Duodenal mucosa (tissue), 2 donors: ENCODE measurements at regions not wholly inside any gene's neighbourhood (a gene's known extent, or its start where the extent isn't known, plus 50 kb on each side); places are given as distances from the start of the nearest gene placed in this dataset.

Source experiments
- H3K27ac ChIP-seq: one replicate; pipeline ENCODE4 v1.7.0; 2013; ENCODE audit warnings: low read depth, low read length
- H3K27me3 ChIP-seq, 2 donors: one replicate each; pipeline ENCODE4 v1.7.0; 2013; ENCODE audit warnings: low read length in 2 of 2, control low read depth in 1 of 2; ENCODE audit not compliant: insufficient read depth in 2 of 2, control insufficient read depth in 1 of 2
- H3K36me3 ChIP-seq, 2 donors: one replicate each; pipeline ENCODE4 v1.7.0; 2013; ENCODE audit warnings: low read length in 2 of 2, control low read depth in 1 of 2; ENCODE audit not compliant: insufficient read depth in 2 of 2, control insufficient read depth in 1 of 2
- H3K4me1 ChIP-seq, 2 donors: one replicate each; pipeline ENCODE4 v1.7.0; 2013; ENCODE audit warnings: low read length in 2 of 2, control low read depth in 1 of 2; ENCODE audit not compliant: insufficient read depth in 2 of 2, control insufficient read depth in 1 of 2
- H3K4me3 ChIP-seq, 2 donors: one replicate each; pipeline ENCODE4 v1.7.0; 2013; ENCODE audit warnings: low read length in 2 of 2, low read depth in 1 of 2
- H3K9ac ChIP-seq, 2 donors: one replicate each; pipeline ENCODE4 v1.7.0; 2013; ENCODE audit warnings: low read length in 2 of 2, low read depth in 1 of 2
- H3K9me3 ChIP-seq, 2 donors: one replicate each; pipeline ENCODE4 v1.7.0; 2013; ENCODE audit warnings: low read length in 2 of 2, control low read depth in 1 of 2; ENCODE audit not compliant: control insufficient read depth in 1 of 2

- Histone ChIP-seq H3K27ac (no peak overlapping the region), H3K9ac (no peak overlapping the region), H3K36me3 (no peaks in the 10 kb centered on the region), H3K27me3 (no peaks in the 10 kb centered on the region), H3K4me1 (no peaks in the 10 kb centered on the region), H3K4me3 (no peak overlapping the region), H3K9me3 (no peaks in the 10 kb centered on the region)
These were observed 898.7 kb downstream of the BCL11A start for GRCh38 chr2:59654710-59655109.

- H3K4me1 ChIP-seq = no peaks in the 10 kb centered on the region
- no peaks in the 10 kb centered on the region for H3K9me3 ChIP-seq
- H3K36me3 ChIP-seq = no peaks in the 10 kb centered on the region
- no peak overlapping the region for H3K9ac ChIP-seq
- H3K27me3 ChIP-seq = no peaks in the 10 kb centered on the region
- H3K4me3 ChIP-seq = no peak overlapping the region
- H3K27ac ChIP-seq = no peak overlapping the region
These were observed 900.3 kb downstream of the BCL11A start for GRCh38 chr2:59653164-59653563.

- Histone ChIP-seq H3K4me3 (no peak overlapping the region), H3K27ac (no peak overlapping the region), H3K4me1 (no peaks in the 10 kb centered on the region), H3K9ac (no peak overlapping the region), H3K36me3 (no peaks in the 10 kb centered on the region), H3K9me3 (no peaks in the 10 kb centered on the region), H3K27me3 (no peaks in the 10 kb centered on the region)
These were observed 922.7 kb downstream of the BCL11A start for GRCh38 chr2:59630789-59631188.

- Histone ChIP-seq H3K27ac (no peak overlapping the region), H3K36me3 (no peaks in the 10 kb centered on the region), H3K4me1 (no peaks in the 10 kb centered on the region)
These were observed 925.9 kb downstream of the BCL11A start for GRCh38 chr2:59627599-59627998.

GRCh38 chr2:59622599-59623308 lies 930.7 kb downstream of the BCL11A start:
- Histone ChIP-seq H3K9me3 (peaks cover 0 to under 1% of the 10 kb centered on the region in 2 donors), H3K9ac (no peak overlapping the region), H3K27ac (no peak overlapping the region), H3K4me3 (no peak overlapping the region), H3K27me3 (no peaks in the 10 kb centered on the region), H3K4me1 (no peaks in the 10 kb centered on the region), H3K36me3 (no peaks in the 10 kb centered on the region)

More at GRCh38 chr2:59627599-59627998, 925.9 kb downstream of the BCL11A start:
- Histone ChIP-seq H3K9me3 (no peaks in the 10 kb centered on the region), H3K9ac (no peak overlapping the region), H3K4me3 (no peak overlapping the region), H3K27me3 (no peaks in the 10 kb centered on the region)

- no peak overlapping the region for H3K4me3 ChIP-seq
- no peaks in the 10 kb centered on the region for H3K27me3 ChIP-seq
- no peak overlapping the region for H3K27ac ChIP-seq
- peaks cover 4 to 6% of the 10 kb centered on the region in 2 donors for H3K9me3 ChIP-seq
- H3K4me1 ChIP-seq = no peaks in the 10 kb centered on the region
- H3K36me3 ChIP-seq = no peaks in the 10 kb centered on the region
- H3K9ac ChIP-seq = no peak overlapping the region
These were observed 949.3 kb downstream of the BCL11A start for GRCh38 chr2:59604123-59604522.

GRCh38 chr2:59594671-59595222 lies 958.7 kb downstream of the BCL11A start:
- no peaks in the 10 kb centered on the region for H3K9me3 ChIP-seq
- no peak overlapping the region for H3K27ac ChIP-seq
- H3K27me3 ChIP-seq = no peaks in the 10 kb centered on the region
- no peaks in the 10 kb centered on the region for H3K36me3 ChIP-seq
- no peak overlapping the region for H3K9ac ChIP-seq
- no peaks in the 10 kb centered on the region for H3K4me1 ChIP-seq
- no peak overlapping the region for H3K4me3 ChIP-seq

GRCh38 chr2:59590798-59591197 lies 962.7 kb downstream of the BCL11A start:
- Histone ChIP-seq H3K36me3 (no peaks in the 10 kb centered on the region), H3K4me1 (no peaks in the 10 kb centered on the region), H3K4me3 (no peak overlapping the region), H3K27ac (no peak overlapping the region), H3K9me3 (no peaks in the 10 kb centered on the region), H3K9ac (no peak overlapping the region), H3K27me3 (no peaks in the 10 kb centered on the region)

GRCh38 chr2:59589881-59590280 lies 963.6 kb downstream of the BCL11A start:
- H3K36me3 ChIP-seq = no peaks in the 10 kb centered on the region
- no peak overlapping the region for H3K27ac ChIP-seq
- H3K27me3 ChIP-seq = no peaks in the 10 kb centered on the region
- H3K4me3 ChIP-seq = no peak overlapping the region
- no peaks in the 10 kb centered on the region for H3K9me3 ChIP-seq
- H3K9ac ChIP-seq = no peak overlapping the region
- H3K4me1 ChIP-seq = no peaks in the 10 kb centered on the region

- no peak overlapping the region for H3K4me3 ChIP-seq
- no peaks in the 10 kb centered on the region for H3K9me3 ChIP-seq
- H3K27ac ChIP-seq = no peak overlapping the region
- H3K36me3 ChIP-seq = no peaks in the 10 kb centered on the region
- H3K9ac ChIP-seq = no peak overlapping the region
- H3K4me1 ChIP-seq = no peaks in the 10 kb centered on the region
- no peaks in the 10 kb centered on the region for H3K27me3 ChIP-seq
These were observed 965.2 kb downstream of the BCL11A start for GRCh38 chr2:59588286-59588685.
